OCI-LY3 (cell line): ENCODE measurements at regions not wholly inside any gene's neighbourhood (a gene's known extent, or its start where the extent isn't known, plus 50 kb on each side); places are given as distances from the start of the nearest gene placed in this dataset.

Source experiments
- H2AFZ ChIP-seq: fragments of 200-600, 300-600 bp; shearing (Covaris generic); 2 replicates; pipeline ENCODE4 v1.6.0; 2014; ENCODE audit warnings: antibody characterized with exemption, low read depth, low read length
- H3K27ac ChIP-seq: fragments of 200-600, 300-600 bp; sonication (generic); 2 replicates; pipeline ENCODE4 v1.5.1; 2014; ENCODE audit warnings: mild to moderate bottlenecking, low read length, moderate library complexity, mixed read lengths
- H3K27me3 ChIP-seq: fragments of 200-600, 300-600 bp; sonication (generic); 2 replicates; pipeline ENCODE4 v1.6.1; 2014; ENCODE audit warnings: low read depth, low read length, mixed read lengths
- H3K36me3 ChIP-seq: fragments of 200-600, 300-600 bp; sonication (generic); replicated peaks from 2 replicates; pipeline ENCODE3; 2014; ENCODE audit warnings: low read depth, low read length, mixed read lengths
- H3K4me1 ChIP-seq: fragments of 300-600, 200-600 bp; sonication (generic); 2 replicates; pipeline ENCODE4 v1.6.1; 2014; ENCODE audit warnings: low read length, mixed read lengths
- H3K4me2 ChIP-seq: fragments of 200-600, 300-600 bp; sonication (generic); 2 replicates; pipeline ENCODE4 v1.6.1; 2014; ENCODE audit warnings: low read length, mixed read lengths
- H3K4me3 ChIP-seq: fragments of 300-600, 200-600 bp; sonication (generic); 2 replicates; pipeline ENCODE4 v1.5.1; 2014; ENCODE audit warnings: antibody characterized with exemption, mild to moderate bottlenecking, low read length, moderate library complexity
- H3K79me2 ChIP-seq: fragments of 300-600, 200-600 bp; shearing (Covaris generic); 2 replicates; pipeline ENCODE4 v1.6.1; 2014; ENCODE audit warnings: mild to moderate bottlenecking, low read length, mixed read lengths
- H3K9ac ChIP-seq: fragments of 300-600, 200-600 bp; shearing (Covaris generic); 2 replicates; pipeline ENCODE4 v1.6.0; 2014; ENCODE audit warnings: mild to moderate bottlenecking, low read length, moderate library complexity
- H3K9me3 ChIP-seq: fragments of 200-600, 300-600 bp; shearing (Covaris generic); 2 replicates; pipeline ENCODE4 v1.6.1; 2014; ENCODE audit warnings: low read length, mixed read lengths; ENCODE audit not compliant: insufficient read depth
- H4K20me1 ChIP-seq: fragments of 200-600, 300-600 bp; sonication (generic); 2 replicates; pipeline ENCODE4 v1.6.1; 2016; ENCODE audit warnings: low read length, mixed read lengths; ENCODE audit not compliant: insufficient read depth
- CTCF ChIP-seq: fragments of 200-600, 300-600 bp; sonication (generic); IDR thresholded peaks from 2 replicates; pipeline ENCODE4 v1.5.1; 2014; ENCODE audit warnings: antibody characterized with exemption, low read length, low read depth
- EZH2phosphoT487 ChIP-seq: fragments of 200-600 bp; shearing (Covaris generic); IDR thresholded peaks from 2 replicates; pipeline ENCODE4 v1.6.1; 2018; ENCODE audit warnings: antibody characterized with exemption, mixed run types, low read depth

- TF ChIP-seq EZH2phosphoT487 (no peak), CTCF (no peak)
- no peaks in the 10 kb centered on the region for H4K20me1 ChIP-seq
- no peaks in the 10 kb centered on the region for H3K9me3 ChIP-seq
- no peaks in the 10 kb centered on the region for H3K27me3 ChIP-seq
- no peaks in the 10 kb centered on the region for H3K36me3 ChIP-seq
- no peak overlapping the region for H2AFZ ChIP-seq
- H3K9ac ChIP-seq: peak overlapping the region; percentile 62
- peak overlapping the region; percentile 77 for H3K4me2 ChIP-seq
- H3K4me1 ChIP-seq: peaks cover 99% of the 10 kb centered on the region
- peak overlapping the region; percentile 77 for H3K27ac ChIP-seq
- H3K4me3 ChIP-seq: peak overlapping the region; percentile 47
- 0 out of 2 replicates have a peak, but pooled peaks cover 3% of the 10 kb centered on the region for H3K79me2 ChIP-seq
Observed at GRCh38 chr15:70264738-70265465, 167.2 kb upstream of the TLE3 start.

GRCh38 chr15:70264014-70264582 lies 166.4 kb upstream of the TLE3 start:
- Histone ChIP-seq H3K79me2 (0 out of 2 replicates have a peak, but pooled peaks cover 3% of the 10 kb centered on the region), H3K4me2 (peak overlapping the region; percentile 77), H3K9me3 (no peaks in the 10 kb centered on the region), H3K36me3 (no peaks in the 10 kb centered on the region), H4K20me1 (no peaks in the 10 kb centered on the region), H3K4me1 (peaks cover 99% of the 10 kb centered on the region), H3K27ac (peak overlapping the region; percentile 77), H2AFZ (no peak overlapping the region), H3K27me3 (no peaks in the 10 kb centered on the region), H3K4me3 (peak overlapping the region; percentile 47; the same call in 1 of the 2 replicates), H3K9ac (peak overlapping the region; percentile 62)
- TF ChIP-seq EZH2phosphoT487: no peak
- no peak for TF ChIP-seq CTCF

- Histone ChIP-seq H3K27ac (peak overlapping the region; percentile 72), H3K4me3 (peak overlapping the region; percentile 5; the same call in 1 of the 2 replicates), H2AFZ (no peak overlapping the region), H4K20me1 (no peaks in the 10 kb centered on the region), H3K27me3 (no peaks in the 10 kb centered on the region), H3K9ac (peak overlapping the region; percentile 58), H3K4me2 (peak overlapping the region; percentile 77), H3K36me3 (no peaks in the 10 kb centered on the region), H3K79me2 (0 out of 2 replicates have a peak, but pooled peaks cover under 1% of the 10 kb centered on the region), H3K9me3 (no peaks in the 10 kb centered on the region), H3K4me1 (peaks cover 92% of the 10 kb centered on the region)
- 0 out of 2 replicates have a peak, but pooled peaks have one; percentile 9 for TF ChIP-seq CTCF
- no peak for TF ChIP-seq EZH2phosphoT487
Observed at GRCh38 chr15:70262591-70263274, 165.0 kb upstream of the TLE3 start.

GRCh38 chr15:70262171-70262570 lies 164.5 kb upstream of the TLE3 start:
- H3K27ac ChIP-seq: peak overlapping the region; percentile 72

More at GRCh38 chr15:70262171-70262570, 164.5 kb upstream of the TLE3 start:
- no peak overlapping the region for H2AFZ ChIP-seq
- H3K9ac ChIP-seq: no peak overlapping the region
- H3K27me3 ChIP-seq: no peaks in the 10 kb centered on the region
- no peaks in the 10 kb centered on the region for H3K36me3 ChIP-seq
- H3K79me2 ChIP-seq: no peaks in the 10 kb centered on the region
- H3K4me3 ChIP-seq: no peak overlapping the region
- TF ChIP-seq EZH2phosphoT487: no peak
- no peak for TF ChIP-seq CTCF
- H3K4me2 ChIP-seq: peak overlapping the region; percentile 77
- H3K9me3 ChIP-seq: no peaks in the 10 kb centered on the region
- no peaks in the 10 kb centered on the region for H4K20me1 ChIP-seq
- H3K4me1 ChIP-seq: peaks cover 86% of the 10 kb centered on the region
